ENCODE measurements at regions not wholly inside any gene's neighbourhood (a gene's known extent, or its start where the extent isn't known, plus 50 kb on each side); places are given as distances from the start of the nearest gene placed in this dataset.

- no peak overlapping the region for H3K27ac ChIP-seq
- WGBS (ENCODE audit: missing lambda C conversion rate), result 48% methylated on average over 6 of the region's 6 CpGs
- H3K9me3 ChIP-seq, result no peaks in the 10 kb centered on the region; the same call in 2 of the 3 replicates
- DNase-seq (ENCODE audit: low read depth in 1 of 2, low spot score in 1 of 2), result no peak
- ATAC-seq, result no peak
- TF ChIP-seq HOXB5 (CRISPR knock-in tag; IDR thresholded peaks at IDR 0.05) (no peak), RNF2 (IDR thresholded peaks at IDR 0.05; ENCODE audit: borderline replicate concordance, low read depth) (no peak), E2F6 (IDR thresholded peaks at IDR 0.05; ENCODE audit: borderline replicate concordance, low read depth) (no peak), PHF8 (IDR thresholded peaks at IDR 0.05; ENCODE audit: borderline replicate concordance, low read depth) (no peak), ZNF302 (CRISPR knock-in tag; IDR thresholded peaks at IDR 0.05) (no peak), BCL3 (IDR thresholded peaks at IDR 0.05) (no peak), CHD4 (IDR thresholded peaks at IDR 0.05; ENCODE audit: borderline replicate concordance) (no peak), RAD21 (conservative IDR thresholded peaks at IDR 0.05 in 1 of 2, IDR thresholded peaks at IDR 0.05 in 1 of 2) (no peak), NR3C1 (IDR thresholded peaks at IDR 0.05) (no peak), POLR2A (IDR thresholded peaks at IDR 0.05; ENCODE audit: low read length) (no peak), EHMT2 (IDR thresholded peaks at IDR 0.05; ENCODE audit: low read depth) (no peak), MAFK (IDR thresholded peaks at IDR 0.05; ENCODE audit: partially characterized antibody) (no peak), CEBPB (IDR thresholded peaks at IDR 0.05) (no peak), SREBF2 (IDR thresholded peaks at IDR 0.05) (no peak), ZC3H11A (IDR thresholded peaks at IDR 0.05) (no peak), REST (IDR thresholded peaks at IDR 0.05) (no peak), JUNB (IDR thresholded peaks at IDR 0.05) (no peak), RARB (CRISPR knock-in tag; IDR thresholded peaks at IDR 0.05) (no peak)
- no peak overlapping the region for H3K4me3 ChIP-seq
- no peaks in the 10 kb centered on the region for H3K4me1 ChIP-seq
- ChIA-PET POLR2A (no interaction called here), CTCF (interaction anchor here (1.6 kb wide), 1 partner anchor 1567 kb away, joined by 6 read pairs; no protein-coding TSS in a partner anchor)
- no peak overlapping the region for H3K4me2 ChIP-seq
- no peak for FAIRE-seq
Measured at GRCh38 chr2:59015027-59015426, 773.9 kb upstream of the FANCL start.

- FAIRE-seq, result no peak
- POLR2A ChIA-PET, result no interaction called here
- Histone ChIP-seq H3K4me2 (no peak overlapping the region), H3K4me3 (no peak overlapping the region), H3K4me1 (no peaks in the 10 kb centered on the region), H3K27ac (no peak overlapping the region), H3K9me3 (no peaks in the 10 kb centered on the region; the same call in 2 of the 3 replicates)
- 58% methylated on average over 1 of the region's 1 CpG for WGBS (ENCODE audit: missing lambda C conversion rate)
- no peak for ATAC-seq
- CTCF ChIA-PET, result interaction anchor here (2.3 kb wide), 1 partner anchor 12 kb away, joined by 7 read pairs; no protein-coding TSS in a partner anchor
- no peak for TF ChIP-seq RFX5 (IDR thresholded peaks at IDR 0.05)
- TF ChIP-seq SREBF2 (IDR thresholded peaks at IDR 0.05), result no peak
- TF ChIP-seq CHD2 (IDR thresholded peaks at IDR 0.05; ENCODE audit: low read length, partially characterized antibody), result no peak
- TF ChIP-seq SMC3 (IDR thresholded peaks at IDR 0.05), result no peak
- TF ChIP-seq BHLHE40 (IDR thresholded peaks at IDR 0.05; ENCODE audit: low read depth, low read length), result no peak
- no peak for TF ChIP-seq EHMT2 (IDR thresholded peaks at IDR 0.05; ENCODE audit: low read depth)
- no peak for TF ChIP-seq PBX3 (IDR thresholded peaks at IDR 0.05)
- no peak for TF ChIP-seq TFCP2L1 (CRISPR knock-in tag; IDR thresholded peaks at IDR 0.05)
- no peak for TF ChIP-seq POLR2A (IDR thresholded peaks at IDR 0.05; ENCODE audit: low read length)
- no peak for TF ChIP-seq MYC (IDR thresholded peaks at IDR 0.05; ENCODE audit: borderline replicate concordance, low read length)
- TF ChIP-seq RNF2 (IDR thresholded peaks at IDR 0.05; ENCODE audit: borderline replicate concordance, low read depth), result no peak
- TF ChIP-seq HOXA7 (CRISPR knock-in tag; IDR thresholded peaks at IDR 0.05), result no peak
- no peak for TF ChIP-seq HDAC2 (IDR thresholded peaks at IDR 0.05)
- no peak for TF ChIP-seq RAD21 (conservative IDR thresholded peaks at IDR 0.05 in 1 of 2, IDR thresholded peaks at IDR 0.05 in 1 of 2)
- TF ChIP-seq KDM1A (IDR thresholded peaks at IDR 0.05; ENCODE audit: low read depth), result no peak
- no peak for TF ChIP-seq CHD4 (IDR thresholded peaks at IDR 0.05; ENCODE audit: borderline replicate concordance)
- DNase-seq (ENCODE audit: low read depth in 1 of 2, low spot score in 1 of 2), result no peak
Measured at GRCh38 chr2:59012971-59013370, 771.8 kb upstream of the FANCL start.

Measured in A549 (cell line).